IMR-90 (cell line): ENCODE measurements at regions not wholly inside any gene's neighbourhood (a gene's known extent, or its start where the extent isn't known, plus 50 kb on each side); places are given as distances from the start of the nearest gene placed in this dataset.

Source experiments
- CEBPB ChIP-seq: IDR thresholded peaks from 2 replicates; pipeline ENCODE4 v1.6.1; 2012; ENCODE audit warnings: low read depth, low read length, improper control_type of control experiment
- CTCF ChIP-seq: conservative IDR thresholded peaks from 2 replicates; pipeline ENCODE4 v1.5.1; 2012; ENCODE audit warnings: mild to moderate bottlenecking, low read depth, low read length, improper control_type of control experiment
- ELK1 ChIP-seq: fragments of 150-350 bp; IDR thresholded peaks from 2 replicates; pipeline ENCODE4 v1.6.1; 2016; ENCODE audit warnings: low read depth, mild to moderate bottlenecking, low read length, moderate library complexity, borderline replicate concordance
- FOS ChIP-seq: fragments of 150-350 bp; IDR thresholded peaks from 2 replicates; pipeline ENCODE4 v1.6.1; 2016; ENCODE audit warnings: low read depth, low read length
- MAFK ChIP-seq: IDR thresholded peaks from 2 replicates; pipeline ENCODE4 v1.6.1; 2012; ENCODE audit warnings: low read depth, low read length, improper control_type of control experiment
- MAZ ChIP-seq: IDR thresholded peaks from 2 replicates; pipeline ENCODE4 v1.6.1; 2012; ENCODE audit warnings: low read depth, mild to moderate bottlenecking, low read length, improper control_type of control experiment, moderate library complexity, borderline replicate concordance
- POLR2A ChIP-seq: IDR thresholded peaks from 2 replicates; pipeline ENCODE4 v1.6.1; 2012; ENCODE audit warnings: mild to moderate bottlenecking, low read depth, low read length
- RAD21 ChIP-seq: IDR thresholded peaks from 2 replicates; pipeline ENCODE4 v1.6.1; 2012; ENCODE audit warnings: low read length, improper control_type of control experiment
- RFX5 ChIP-seq: IDR thresholded peaks from 2 replicates; pipeline ENCODE4 v1.8.0; 2012; ENCODE audit warnings: low read depth, mild to moderate bottlenecking, low read length, moderate library complexity
- SMC3 ChIP-seq: fragments of 150-350 bp; IDR thresholded peaks from 2 replicates; pipeline ENCODE4 v1.6.1; 2016; ENCODE audit warnings: low read depth, mild to moderate bottlenecking, antibody characterized with exemption, low read length, moderate library complexity
- USF2 ChIP-seq: fragments of 150-350 bp; IDR thresholded peaks from 2 replicates; pipeline ENCODE4 v1.6.1; 2017; ENCODE audit warnings: mild to moderate bottlenecking, antibody characterized with exemption, low read length, low read depth

GRCh38 chr10:29119374-29119773 is 169.5 kb upstream of the LYZL1 start:
- no peak for TF ChIP-seq RFX5
- no peak for TF ChIP-seq POLR2A
- TF ChIP-seq MAFK = no peak
- peak; percentile 41 for TF ChIP-seq CTCF
- TF ChIP-seq USF2 = no peak
- TF ChIP-seq RAD21 = peak; percentile 34; the same call in 1 of the 2 replicates
- TF ChIP-seq SMC3 = no peak
- TF ChIP-seq FOS = no peak
- no peak for TF ChIP-seq CEBPB
- TF ChIP-seq MAZ = no peak
- no peak for TF ChIP-seq ELK1
